ENCODE measurements at regions not wholly inside any gene's neighbourhood (a gene's known extent, or its start where the extent isn't known, plus 50 kb on each side); places are given as distances from the start of the nearest gene placed in this dataset.
A peak's percentile ranks its signal among the peaks of the same experiment; 100 is the strongest.

DNA sequence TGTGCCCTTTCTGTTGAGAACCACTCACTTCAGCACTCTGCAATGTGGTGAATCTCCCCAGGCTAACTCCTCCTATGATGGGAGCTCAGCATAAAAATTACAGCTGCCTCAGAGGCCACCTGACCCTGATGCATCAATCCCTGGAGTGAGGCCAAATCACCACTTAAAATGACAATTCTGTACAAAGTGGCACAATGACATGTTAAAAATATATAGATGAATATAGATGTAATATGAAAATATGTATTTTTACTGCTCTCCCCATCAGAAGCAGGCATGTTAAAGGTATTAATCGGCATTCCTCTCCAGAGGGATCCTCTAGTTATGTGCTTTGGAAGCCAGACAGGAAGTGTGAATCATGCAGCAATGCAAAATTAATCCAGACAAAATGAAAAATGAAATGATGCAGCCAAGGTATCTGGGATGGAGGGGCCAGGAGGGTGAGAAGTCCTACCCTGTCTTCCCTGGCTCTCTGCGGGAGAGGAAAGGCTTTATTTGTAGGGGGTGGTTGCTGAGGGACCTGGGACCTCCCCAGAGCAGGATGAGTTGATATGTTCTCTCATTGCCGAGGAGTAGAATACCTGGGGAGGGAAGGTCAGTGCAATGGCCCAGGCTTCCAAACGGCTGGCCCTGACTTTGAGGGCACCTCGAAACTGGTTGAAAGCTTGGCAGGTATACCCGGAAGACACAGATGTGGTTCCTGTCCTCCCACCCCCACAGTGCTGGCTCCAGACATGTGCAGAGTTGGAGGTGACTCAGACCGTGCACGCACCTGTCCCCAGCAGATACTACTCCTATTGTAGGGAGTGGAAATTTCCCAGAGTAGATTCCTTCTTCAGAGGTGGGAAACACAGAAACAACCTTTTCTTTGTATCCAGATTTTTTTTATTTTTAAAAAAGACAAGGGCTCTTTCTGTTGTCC is 347.9 kb upstream of the NCAM1 start:
- peak; percentile 28 for DNase-seq
- H3K27me3 Mint-ChIP-seq (ENCODE audit: insufficient read depth), result peaks cover 2% of the 10 kb centered on the region
- H3K36me3 Mint-ChIP-seq (ENCODE audit: low read depth), result no peaks in the 10 kb centered on the region
- no peak overlapping the region for H3K27ac Mint-ChIP-seq
- peaks cover 4% of the 10 kb centered on the region for H3K9me3 Mint-ChIP-seq
- no peak overlapping the region for H3K4me3 Mint-ChIP-seq
- H3K4me1 Mint-ChIP-seq (ENCODE audit: low read depth), result peaks cover 6% of the 10 kb centered on the region
- TF ChIP-seq, protein P1, sequence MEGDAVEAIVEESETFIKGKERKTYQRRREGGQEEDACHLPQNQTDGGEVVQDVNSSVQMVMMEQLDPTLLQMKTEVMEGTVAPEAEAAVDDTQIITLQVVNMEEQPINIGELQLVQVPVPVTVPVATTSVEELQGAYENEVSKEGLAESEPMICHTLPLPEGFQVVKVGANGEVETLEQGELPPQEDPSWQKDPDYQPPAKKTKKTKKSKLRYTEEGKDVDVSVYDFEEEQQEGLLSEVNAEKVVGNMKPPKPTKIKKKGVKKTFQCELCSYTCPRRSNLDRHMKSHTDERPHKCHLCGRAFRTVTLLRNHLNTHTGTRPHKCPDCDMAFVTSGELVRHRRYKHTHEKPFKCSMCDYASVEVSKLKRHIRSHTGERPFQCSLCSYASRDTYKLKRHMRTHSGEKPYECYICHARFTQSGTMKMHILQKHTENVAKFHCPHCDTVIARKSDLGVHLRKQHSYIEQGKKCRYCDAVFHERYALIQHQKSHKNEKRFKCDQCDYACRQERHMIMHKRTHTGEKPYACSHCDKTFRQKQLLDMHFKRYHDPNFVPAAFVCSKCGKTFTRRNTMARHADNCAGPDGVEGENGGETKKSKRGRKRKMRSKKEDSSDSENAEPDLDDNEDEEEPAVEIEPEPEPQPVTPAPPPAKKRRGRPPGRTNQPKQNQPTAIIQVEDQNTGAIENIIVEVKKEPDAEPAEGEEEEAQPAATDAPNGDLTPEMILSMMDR (IDR thresholded peaks at IDR 0.05), result no peak

DNA sequence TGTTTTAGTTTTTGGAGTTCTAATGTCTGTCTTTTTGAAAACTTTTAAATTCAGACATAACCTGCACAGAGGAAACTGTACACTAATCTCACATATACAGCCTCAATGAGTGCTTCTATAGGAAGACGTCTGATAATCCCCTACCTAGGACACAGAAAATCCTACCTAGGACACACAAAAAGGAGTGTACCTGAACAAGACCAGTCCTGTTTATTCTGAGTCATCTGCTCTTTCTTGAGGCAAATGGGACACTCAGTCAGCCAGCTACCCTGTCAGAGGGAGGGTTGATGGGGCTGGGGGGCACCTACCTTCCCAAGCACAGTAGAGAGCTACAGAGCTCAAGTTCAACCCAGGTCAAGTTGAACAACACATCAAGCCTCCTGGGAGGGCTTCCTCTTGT is 346.6 kb upstream of the NCAM1 start:
- TF ChIP-seq, protein P1 (IDR thresholded peaks at IDR 0.05), result no peak
- peaks cover 6% of the 10 kb centered on the region for H3K4me1 Mint-ChIP-seq (ENCODE audit: low read depth)
- DNase-seq, result no peak

DNA sequence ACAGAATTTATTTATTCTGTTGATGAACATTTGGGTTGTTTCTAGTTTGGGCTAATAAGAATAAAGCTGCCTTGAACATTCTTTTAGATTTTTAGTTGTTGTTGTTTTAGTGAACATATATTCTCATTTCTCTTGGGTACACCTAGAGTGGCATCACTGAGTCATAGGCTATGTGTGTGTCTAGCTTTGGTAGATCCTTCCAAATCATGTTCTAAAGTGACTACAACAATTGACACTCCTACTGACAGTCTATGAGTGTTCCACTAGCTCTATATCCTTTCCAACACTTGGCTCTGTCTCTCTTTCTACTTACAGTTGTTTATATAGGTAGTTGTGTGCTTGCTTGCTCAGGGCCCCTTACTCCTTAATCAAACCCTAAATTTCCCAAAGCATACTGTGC is 346.0 kb upstream of the NCAM1 start:
- Mint-ChIP-seq H3K27ac (no peak overlapping the region), H3K4me3 (no peak overlapping the region), H3K27me3 (ENCODE audit: insufficient read depth) (no peaks in the 10 kb centered on the region; the same call in none of the 2 replicates), H3K9me3 (peaks cover 16% of the 10 kb centered on the region), H3K36me3 (ENCODE audit: low read depth) (no peaks in the 10 kb centered on the region), H3K4me1 (ENCODE audit: low read depth) (peaks cover 6% of the 10 kb centered on the region)
- DNase-seq, result no peak
- TF ChIP-seq, protein P1 (IDR thresholded peaks at IDR 0.05), result no peak

More for the DNA sequence above, 346.6 kb upstream of the NCAM1 start:
- Mint-ChIP-seq H3K27me3 (ENCODE audit: insufficient read depth) (no peaks in the 10 kb centered on the region; the same call in none of the 2 replicates), H3K36me3 (ENCODE audit: low read depth) (no peaks in the 10 kb centered on the region), H3K9me3 (peaks cover 13% of the 10 kb centered on the region), H3K27ac (no peak overlapping the region), H3K4me3 (no peak overlapping the region)

DNA sequence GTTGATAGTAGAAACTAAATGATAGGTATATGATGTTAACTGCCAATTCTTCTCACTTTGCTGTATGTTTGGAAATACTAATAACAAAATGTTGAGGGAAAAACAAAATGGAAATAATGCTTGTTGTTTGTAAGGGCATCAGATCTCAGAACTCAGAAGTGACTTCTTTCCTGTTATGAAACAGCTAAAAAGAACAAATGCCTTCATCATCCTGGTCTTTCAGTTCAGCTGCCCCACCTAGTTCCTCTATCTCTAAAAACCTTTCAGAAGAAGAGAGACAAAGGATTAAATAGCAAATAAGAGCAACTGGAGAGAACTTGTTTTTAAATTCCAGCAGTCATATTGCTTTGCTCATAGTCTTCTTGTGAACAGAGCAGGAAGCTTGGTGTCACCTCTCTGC is 345.3 kb upstream of the NCAM1 start:
- no peak for DNase-seq
- peaks cover 16% of the 10 kb centered on the region for H3K9me3 Mint-ChIP-seq
- no peak overlapping the region for H3K27ac Mint-ChIP-seq
- TF ChIP-seq, protein P1 (IDR thresholded peaks at IDR 0.05), result no peak
- peaks cover 6% of the 10 kb centered on the region for H3K4me1 Mint-ChIP-seq (ENCODE audit: low read depth)
- no peak overlapping the region for H3K4me3 Mint-ChIP-seq
- H3K36me3 Mint-ChIP-seq (ENCODE audit: low read depth), result no peaks in the 10 kb centered on the region
- H3K27me3 Mint-ChIP-seq (ENCODE audit: insufficient read depth), result no peaks in the 10 kb centered on the region; the same call in none of the 2 replicates

DNA sequence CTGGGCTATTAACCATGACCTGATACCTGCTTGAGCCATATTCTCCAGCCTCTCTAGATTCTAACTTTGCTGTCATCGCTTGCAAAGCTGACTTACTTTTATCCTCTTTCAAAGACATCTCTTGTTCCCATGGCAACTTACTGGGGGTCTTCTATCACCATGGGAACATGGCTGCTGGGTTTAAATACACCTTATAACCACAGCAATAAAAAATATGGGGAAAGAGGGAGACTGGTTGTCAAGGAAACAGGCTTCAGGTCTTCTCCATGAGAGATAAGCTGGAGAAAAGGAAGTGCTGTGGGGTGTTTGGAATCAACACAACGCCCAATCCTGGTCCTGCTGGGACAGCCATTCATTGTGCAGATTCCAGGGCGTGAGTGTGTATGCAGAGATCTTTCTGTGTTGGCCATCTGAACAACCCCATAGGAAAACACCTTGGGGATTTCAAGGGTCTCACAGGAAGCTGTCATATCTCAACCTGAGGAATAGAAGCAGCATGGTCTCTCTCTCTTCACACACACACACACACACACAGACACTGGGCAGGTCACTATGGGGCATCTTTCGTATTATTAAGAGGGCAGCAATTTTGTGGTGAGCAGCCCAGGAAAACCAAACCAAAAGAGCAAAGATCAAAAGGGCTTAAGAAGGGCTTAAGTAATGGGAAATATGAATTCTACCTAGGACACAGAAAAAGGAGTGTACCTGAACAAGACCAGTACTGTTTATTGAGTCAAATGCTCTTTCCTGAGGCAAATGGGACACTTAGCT is 344.7 kb upstream of the NCAM1 start:
- H3K27ac Mint-ChIP-seq, result no peak overlapping the region
- no peaks in the 10 kb centered on the region for H3K36me3 Mint-ChIP-seq (ENCODE audit: low read depth)
- TF ChIP-seq, protein P1 (IDR thresholded peaks at IDR 0.05), result no peak
- peaks cover 16% of the 10 kb centered on the region for H3K9me3 Mint-ChIP-seq
- H3K27me3 Mint-ChIP-seq (ENCODE audit: insufficient read depth), result no peaks in the 10 kb centered on the region; the same call in none of the 2 replicates
- DNase-seq, result no peak
- H3K4me3 Mint-ChIP-seq, result no peak overlapping the region
- peaks cover 6% of the 10 kb centered on the region for H3K4me1 Mint-ChIP-seq (ENCODE audit: low read depth)

Data from HFFc6 (cell line).